ENCODE measurements at regions not wholly inside any gene's neighbourhood (a gene's known extent, or its start where the extent isn't known, plus 50 kb on each side); places are given as distances from the start of the nearest gene placed in this dataset.

DNA sequence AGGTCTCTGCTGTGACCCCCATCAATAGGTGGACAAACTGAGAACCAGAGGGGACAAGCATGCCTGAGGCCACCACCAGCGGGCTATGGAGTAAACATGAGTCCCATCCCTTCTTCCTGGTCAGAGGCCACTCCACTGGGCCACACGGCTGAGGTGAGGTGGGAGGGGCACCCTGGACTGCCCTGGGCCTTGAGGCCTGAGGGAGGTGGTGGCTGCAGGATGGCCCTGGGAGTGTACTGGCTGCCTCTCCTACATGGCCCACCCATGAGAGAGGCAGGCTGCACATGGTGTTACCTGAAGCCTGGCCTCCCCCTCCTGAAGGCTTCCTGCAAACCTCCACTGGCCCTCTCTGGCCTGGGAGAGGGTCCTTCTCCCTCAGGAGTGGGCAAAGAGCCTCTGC is 222.4 kb downstream of the TUBA3C start:
- TF ChIP-seq, protein P1, sequence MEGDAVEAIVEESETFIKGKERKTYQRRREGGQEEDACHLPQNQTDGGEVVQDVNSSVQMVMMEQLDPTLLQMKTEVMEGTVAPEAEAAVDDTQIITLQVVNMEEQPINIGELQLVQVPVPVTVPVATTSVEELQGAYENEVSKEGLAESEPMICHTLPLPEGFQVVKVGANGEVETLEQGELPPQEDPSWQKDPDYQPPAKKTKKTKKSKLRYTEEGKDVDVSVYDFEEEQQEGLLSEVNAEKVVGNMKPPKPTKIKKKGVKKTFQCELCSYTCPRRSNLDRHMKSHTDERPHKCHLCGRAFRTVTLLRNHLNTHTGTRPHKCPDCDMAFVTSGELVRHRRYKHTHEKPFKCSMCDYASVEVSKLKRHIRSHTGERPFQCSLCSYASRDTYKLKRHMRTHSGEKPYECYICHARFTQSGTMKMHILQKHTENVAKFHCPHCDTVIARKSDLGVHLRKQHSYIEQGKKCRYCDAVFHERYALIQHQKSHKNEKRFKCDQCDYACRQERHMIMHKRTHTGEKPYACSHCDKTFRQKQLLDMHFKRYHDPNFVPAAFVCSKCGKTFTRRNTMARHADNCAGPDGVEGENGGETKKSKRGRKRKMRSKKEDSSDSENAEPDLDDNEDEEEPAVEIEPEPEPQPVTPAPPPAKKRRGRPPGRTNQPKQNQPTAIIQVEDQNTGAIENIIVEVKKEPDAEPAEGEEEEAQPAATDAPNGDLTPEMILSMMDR (IDR thresholded peaks at IDR 0.05; ENCODE audit: low read length), result no peak
- no peak for TF ChIP-seq EZH2 (IDR thresholded peaks at IDR 0.05; ENCODE audit: borderline replicate concordance, low read length)
